ENCODE measurements at regions not wholly inside any gene's neighbourhood (a gene's known extent, or its start where the extent isn't known, plus 50 kb on each side); places are given as distances from the start of the nearest gene placed in this dataset.
A peak's percentile ranks its signal among the peaks of the same experiment; 100 is the strongest.
"Not testable (repeated sequence)": the region's sequence is repeated elsewhere in the genome, so short reads cannot be mapped to it uniquely, and the experiment has no call there.

- no peak for DNase-seq
Measured at GRCh38 chr2:14480906-14481305, 151.6 kb upstream of the LRATD1 start.

GRCh38 chr2:14492920-14493503 is 139.5 kb upstream of the LRATD1 start:
- no peak for DNase-seq

DNA sequence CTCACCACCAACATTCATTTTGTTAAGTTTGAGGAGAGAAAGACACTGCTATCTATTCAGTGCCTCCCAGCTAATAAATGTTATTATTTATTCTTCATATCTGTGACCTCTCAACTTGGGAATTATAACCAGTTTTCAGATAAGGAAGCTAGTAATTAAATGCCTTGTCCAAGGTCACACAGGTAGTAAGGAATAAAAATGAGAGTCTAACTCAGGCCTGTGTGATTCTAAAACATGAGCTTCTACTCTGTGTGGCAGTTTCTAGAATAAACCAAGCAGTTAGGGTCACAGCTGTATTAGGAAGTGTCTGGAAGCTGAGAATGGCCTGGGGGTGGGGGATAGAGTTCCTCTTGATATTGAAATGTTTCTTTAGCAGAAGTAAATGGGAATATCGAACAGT is 137.8 kb upstream of the LRATD1 start:
- no peak for DNase-seq

DNA sequence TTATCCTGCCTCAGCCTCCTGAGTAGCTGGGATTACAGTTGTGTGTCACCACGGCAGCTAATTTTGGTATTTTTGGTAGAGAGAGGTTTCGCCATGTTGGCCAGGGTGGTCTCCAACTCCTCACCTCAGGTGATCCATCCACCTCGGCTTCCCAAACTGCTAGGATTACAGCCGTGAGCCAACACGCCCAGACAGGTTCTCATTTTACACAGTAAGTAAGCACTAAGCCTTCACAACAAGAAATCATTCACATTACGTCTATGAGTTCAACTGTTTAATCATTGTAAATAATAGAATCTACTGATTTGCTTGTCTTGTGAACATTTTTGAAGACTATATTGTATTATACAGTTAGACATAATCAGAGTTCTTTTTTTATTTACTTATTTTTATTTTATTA is 131.5 kb upstream of the LRATD1 start:
- DNase-seq = no peak

DNA sequence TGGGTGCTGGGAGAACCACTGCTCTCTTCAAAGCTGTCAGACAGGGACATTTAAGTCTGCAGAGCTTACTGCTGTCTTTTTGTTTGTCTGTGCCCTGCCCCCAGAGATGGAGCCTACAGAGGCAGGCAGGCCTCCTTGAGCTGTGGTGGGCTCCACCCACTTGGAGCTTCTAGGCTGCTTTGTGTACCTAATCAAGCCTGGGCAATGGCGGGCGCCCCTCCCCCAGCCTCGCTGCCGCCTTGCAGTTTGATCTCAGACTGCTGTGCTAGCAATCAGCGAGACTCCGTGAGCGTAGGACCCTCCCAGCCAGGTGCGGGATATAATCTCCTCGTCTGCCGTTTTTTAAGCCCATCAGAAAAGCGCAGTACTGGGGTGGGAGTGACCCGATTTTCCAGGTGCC is 125.6 kb upstream of the LRATD1 start:
- not testable (repeated sequence) for DNase-seq

- DNase-seq = no peak
Measured at GRCh38 chr2:14511541-14511940, 121.0 kb upstream of the LRATD1 start.

DNA sequence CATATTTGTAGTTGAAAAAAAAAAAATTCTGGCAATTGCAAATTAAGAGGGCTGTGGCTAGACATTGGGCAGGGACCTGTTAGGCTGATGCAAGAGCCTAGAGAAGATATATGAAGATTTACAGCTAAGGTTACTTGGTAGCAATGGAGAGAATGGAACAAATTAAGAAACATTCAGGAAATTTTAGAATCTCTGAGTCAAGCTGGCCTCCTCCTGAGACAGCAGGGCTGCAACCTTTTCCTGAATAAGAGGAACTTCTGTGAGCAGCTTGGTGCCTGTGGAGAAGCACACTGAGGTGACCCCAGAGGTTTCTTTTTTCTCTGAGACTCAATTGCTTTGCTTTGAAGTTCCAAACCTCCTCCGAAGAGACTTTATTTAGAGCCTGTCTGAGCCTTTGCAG is 118.6 kb upstream of the LRATD1 start:
- DNase-seq = no peak

GRCh38 chr2:14516844-14517243 is 115.7 kb upstream of the LRATD1 start:
- no peak for DNase-seq

- no peak for DNase-seq
Measured at GRCh38 chr2:14517731-14518130, 114.8 kb upstream of the LRATD1 start.

GRCh38 chr2:14520385-14520945 is 112.1 kb upstream of the LRATD1 start:
- DNase-seq = no peak

DNA sequence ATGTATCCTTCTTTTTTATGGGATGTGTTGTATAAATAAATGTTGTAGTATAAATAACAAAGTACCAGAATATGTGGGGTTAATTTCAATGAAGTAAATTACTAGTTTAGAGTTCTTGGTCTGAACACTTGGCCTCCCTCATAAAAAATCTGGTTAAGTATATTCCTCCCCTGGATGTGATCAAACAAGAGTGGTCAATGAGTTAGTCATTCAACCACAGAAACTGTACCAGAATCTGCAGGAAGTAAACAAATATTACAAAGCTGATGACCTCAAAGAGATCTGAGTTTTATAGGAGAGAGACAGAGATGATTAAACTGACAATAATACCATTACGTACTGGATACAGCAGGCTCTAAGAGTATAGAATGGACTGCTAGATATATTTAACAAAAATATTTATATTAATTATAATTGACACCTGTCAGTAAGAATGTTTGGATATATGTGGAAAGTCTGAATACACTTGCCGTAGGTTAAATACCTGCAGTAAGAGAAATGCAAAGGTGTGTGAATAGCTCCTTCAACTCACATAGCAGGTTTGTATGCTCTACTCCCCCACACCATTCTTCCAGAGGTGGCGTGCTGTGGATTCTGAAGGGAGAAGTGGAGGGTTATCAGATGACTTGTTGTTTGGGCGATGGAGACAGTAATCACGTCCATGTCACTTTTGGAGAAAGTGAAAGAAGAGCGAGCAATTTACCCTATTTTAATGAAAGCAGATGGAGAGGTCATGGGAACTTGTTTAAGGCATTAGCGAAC is 108.3 kb upstream of the LRATD1 start:
- no peak for DNase-seq

DNA sequence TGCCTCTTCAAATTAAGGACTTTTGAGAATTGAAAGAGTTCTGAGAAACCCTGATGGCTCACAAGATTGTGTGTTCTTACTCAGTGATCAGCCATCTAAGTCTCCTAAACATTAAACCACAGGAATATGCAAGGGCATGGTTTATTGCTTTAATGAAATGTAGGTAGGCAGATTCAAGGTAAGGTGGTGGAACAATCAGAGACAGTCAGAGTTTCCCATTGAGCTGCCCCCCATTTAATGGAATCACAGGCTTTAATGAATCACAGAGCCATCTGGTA is 107.8 kb upstream of the LRATD1 start:
- DNase-seq = no peak

DNA sequence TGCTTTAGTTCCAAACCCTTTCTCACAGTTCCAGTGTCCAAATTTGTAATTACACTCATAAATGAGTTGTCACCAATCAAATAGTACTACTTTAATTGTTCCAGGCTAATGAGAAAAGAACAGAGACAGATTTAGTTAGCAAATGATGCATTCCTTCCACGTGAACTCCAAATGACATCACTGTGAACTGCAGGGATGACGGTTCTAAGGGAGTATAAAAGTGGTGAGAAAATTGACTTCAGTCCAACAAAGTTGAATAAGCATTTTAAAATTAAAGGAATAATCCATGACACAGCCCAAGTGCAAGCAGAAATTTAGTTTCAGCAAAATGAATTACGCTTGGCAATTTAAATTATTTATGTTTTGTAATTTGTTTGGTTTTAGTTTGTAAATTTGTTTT is 102.0 kb upstream of the LRATD1 start:
- DNase-seq = no peak

DNA sequence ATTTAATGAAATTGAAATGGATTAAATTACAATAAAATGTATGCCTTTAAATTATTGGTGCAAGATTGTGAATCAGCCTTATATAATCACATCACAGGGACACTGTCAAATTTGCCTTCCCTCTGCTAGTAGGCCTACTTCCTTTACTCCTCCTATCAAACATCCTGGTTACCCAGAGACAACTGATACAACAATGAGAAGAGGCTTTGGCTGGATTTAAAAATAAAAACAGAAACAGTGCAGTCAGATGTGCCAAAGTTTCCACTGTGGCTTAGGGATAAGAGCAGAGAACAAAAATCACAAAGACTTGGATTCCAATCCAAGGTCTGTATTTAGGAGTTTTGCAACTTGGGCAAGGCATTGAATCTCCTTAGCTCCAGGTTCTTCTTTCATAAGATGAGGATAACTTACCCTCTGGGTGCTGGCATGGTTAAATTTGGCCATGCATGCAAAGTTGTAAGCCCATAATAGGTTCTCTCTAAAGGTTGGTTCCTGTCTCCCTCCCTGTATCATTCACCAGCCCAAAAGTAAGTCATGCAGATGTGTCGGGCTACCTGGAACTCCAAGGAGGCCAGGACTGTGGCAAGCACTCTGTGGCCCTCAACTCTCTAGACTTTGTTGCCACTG is 99.3 kb upstream of the LRATD1 start:
- no peak for DNase-seq

GRCh38 chr2:14535156-14535555 is 97.4 kb upstream of the LRATD1 start:
- no peak for DNase-seq

- DNase-seq = no peak
Measured at GRCh38 chr2:14536976-14537375, 95.5 kb upstream of the LRATD1 start.

- DNase-seq = no peak
Measured at GRCh38 chr2:14540015-14540414, 92.5 kb upstream of the LRATD1 start.

DNA sequence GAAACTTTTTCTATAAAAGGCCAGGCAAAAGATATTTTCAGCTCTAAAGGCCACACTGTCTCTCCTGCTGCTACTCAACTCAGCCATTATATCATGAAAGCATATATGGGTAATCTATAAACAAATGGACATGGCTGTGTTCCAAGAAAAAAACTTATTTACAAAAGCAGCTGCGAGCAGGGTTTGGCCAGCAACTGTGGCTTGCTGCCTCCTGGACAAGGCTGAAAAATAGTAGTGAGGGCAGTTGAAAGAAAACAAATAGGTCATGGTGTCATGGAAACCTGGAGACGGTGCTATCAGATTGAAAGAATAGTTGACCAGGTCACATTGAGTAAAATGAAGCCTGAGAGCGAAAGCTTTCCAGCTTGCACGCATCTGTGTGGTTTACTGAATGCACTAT is 89.2 kb upstream of the LRATD1 start:
- peak; percentile 22 for DNase-seq

GRCh38 chr2:14544247-14544646 is 88.3 kb upstream of the LRATD1 start:
- no peak for DNase-seq

GRCh38 chr2:14547830-14548229 is 84.7 kb upstream of the LRATD1 start:
- DNase-seq = no peak

GRCh38 chr2:14550658-14551057 is 81.9 kb upstream of the LRATD1 start:
- no peak for DNase-seq

DNA sequence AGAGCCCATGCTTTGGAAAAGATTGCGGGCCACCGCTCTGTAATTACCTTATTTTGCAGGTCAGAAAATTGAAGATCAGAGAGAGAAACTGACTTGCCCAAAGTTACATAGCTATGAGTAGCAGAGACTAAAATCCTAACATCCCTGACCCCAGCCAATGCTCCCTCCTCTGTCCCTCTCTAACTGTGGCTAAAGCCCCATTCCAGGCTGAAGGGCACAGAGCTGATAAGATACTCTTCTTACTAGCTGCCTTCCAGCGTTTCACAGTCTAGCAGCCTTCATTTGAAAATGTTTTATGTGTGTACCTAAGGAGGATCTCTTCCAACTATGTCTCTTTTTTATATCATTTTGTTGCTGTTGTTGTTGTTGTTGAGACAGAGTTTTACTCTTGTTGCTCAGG is 81.4 kb upstream of the LRATD1 start:
- no peak for DNase-seq

- no peak for DNase-seq
Measured at GRCh38 chr2:14552286-14552685, 80.2 kb upstream of the LRATD1 start.

DNA sequence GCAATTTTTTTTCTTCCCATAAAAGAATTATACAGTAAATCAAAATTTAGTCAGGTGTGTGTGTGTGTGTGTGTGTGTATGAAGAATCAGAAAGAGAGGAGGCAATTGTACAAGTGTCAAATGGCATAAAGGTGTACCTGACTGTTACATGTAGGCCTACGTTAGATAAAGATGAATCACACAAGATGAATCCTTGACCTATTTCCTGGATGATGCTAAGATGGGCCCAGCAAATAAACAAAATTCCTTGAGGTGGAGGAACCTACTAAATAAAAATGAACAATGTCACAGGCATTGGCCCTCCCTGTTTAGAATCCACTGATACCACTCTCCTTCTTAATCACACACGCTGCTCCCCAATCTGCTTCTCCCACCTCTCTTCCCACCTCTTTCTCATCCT is 79.7 kb upstream of the LRATD1 start:
- no peak for DNase-seq

Data from NCI-H1092 (cell line).